Central memory CD8-positive, alpha-beta T cell (primary cell): ENCODE measurements at regions not wholly inside any gene's neighbourhood (a gene's known extent, or its start where the extent isn't known, plus 50 kb on each side); places are given as distances from the start of the nearest gene placed in this dataset.
"Not testable (repeated sequence)": the region's sequence is repeated elsewhere in the genome, so short reads cannot be mapped to it uniquely, and the experiment has no call there.

Experiments
- ATAC-seq: fragments of 150-1000 bp; cut with Tn5 transposase; replicated peaks from 2 replicates; pipeline ENCODE4 v1.10.0; 2022; ENCODE audit warnings: mild to moderate bottlenecking, moderate FRiP score, moderate number of reproducible peaks; ENCODE audit not compliant: poor library complexity, severe bottlenecking; ENCODE audit errors: extremely low read depth
- DNase-seq, 2 donors: peaks; one replicate each; pipeline ENCODE4 v3.0.0; 2021; ENCODE audit warnings: low spot score in 2 of 2
- H3K27ac Mint-ChIP-seq: one replicate; pipeline ENCODE4 v1.8.0; 2022; ENCODE audit warnings: low read depth, mild to moderate bottlenecking, moderate library complexity, mixed read lengths
- H3K27me3 Mint-ChIP-seq: one replicate; pipeline ENCODE4 v1.8.0; 2022; ENCODE audit warnings: mixed read lengths
- H3K36me3 Mint-ChIP-seq: one replicate; pipeline ENCODE4 v1.8.0; 2022; ENCODE audit warnings: mild to moderate bottlenecking, moderate library complexity, mixed read lengths; ENCODE audit not compliant: insufficient read depth
- H3K4me1 Mint-ChIP-seq: one replicate; pipeline ENCODE4 v1.8.0; 2022; ENCODE audit warnings: mixed read lengths
- H3K4me3 Mint-ChIP-seq: one replicate; pipeline ENCODE4 v1.8.0; 2022; ENCODE audit warnings: mild to moderate bottlenecking, moderate library complexity, mixed read lengths
- H3K9me3 Mint-ChIP-seq: one replicate; pipeline ENCODE4 v1.8.0; 2022; ENCODE audit warnings: mixed read lengths

DNA sequence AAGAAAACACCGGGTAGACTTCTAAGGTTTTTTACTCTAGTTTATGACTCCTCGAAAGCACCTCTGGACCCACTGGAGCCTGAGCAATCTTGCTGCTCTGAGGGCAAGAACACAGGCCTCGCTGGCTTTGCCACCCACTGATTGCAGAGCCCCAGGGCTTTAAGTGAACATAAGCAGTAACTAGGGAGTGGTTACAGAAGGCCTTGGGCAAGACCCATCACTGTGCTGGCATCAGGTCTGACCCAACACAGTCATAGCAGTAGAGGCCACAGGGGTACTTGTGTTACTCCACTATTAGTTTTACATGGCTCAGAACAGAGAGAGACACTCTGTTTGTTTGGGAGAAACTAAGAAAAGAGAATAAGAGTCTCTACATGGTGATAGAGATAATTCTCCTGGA is 684.5 kb downstream of the FAM181B start:
- DNase-seq (no peak), ATAC-seq (no peak)
- Mint-ChIP-seq H3K36me3 (no peaks in the 10 kb centered on the region), H3K27me3 (peaks cover 36% of the 10 kb centered on the region), H3K9me3 (no peaks in the 10 kb centered on the region), H3K4me1 (no peaks in the 10 kb centered on the region), H3K27ac (no peak overlapping the region), H3K4me3 (no peak overlapping the region)

- H3K27me3 Mint-ChIP-seq: peaks cover 28% of the 10 kb centered on the region
- H3K27ac Mint-ChIP-seq: no peak overlapping the region
- no peak for DNase-seq
- no peaks in the 10 kb centered on the region for H3K4me1 Mint-ChIP-seq
- ATAC-seq: no peak
- no peaks in the 10 kb centered on the region for H3K36me3 Mint-ChIP-seq
- H3K9me3 Mint-ChIP-seq: no peaks in the 10 kb centered on the region
- no peak overlapping the region for H3K4me3 Mint-ChIP-seq
Measured at GRCh38 chr11:82047200-82047599, 686.5 kb downstream of the FAM181B start.

- no peaks in the 10 kb centered on the region for H3K36me3 Mint-ChIP-seq
- DNase-seq (no peak), ATAC-seq (no peak)
- H3K4me3 Mint-ChIP-seq: no peak overlapping the region
- peaks cover 24% of the 10 kb centered on the region for H3K27me3 Mint-ChIP-seq
- no peaks in the 10 kb centered on the region for H3K4me1 Mint-ChIP-seq
- no peak overlapping the region for H3K27ac Mint-ChIP-seq
- H3K9me3 Mint-ChIP-seq: no peaks in the 10 kb centered on the region
Measured at GRCh38 chr11:82046778-82047177, 686.9 kb downstream of the FAM181B start.

DNA sequence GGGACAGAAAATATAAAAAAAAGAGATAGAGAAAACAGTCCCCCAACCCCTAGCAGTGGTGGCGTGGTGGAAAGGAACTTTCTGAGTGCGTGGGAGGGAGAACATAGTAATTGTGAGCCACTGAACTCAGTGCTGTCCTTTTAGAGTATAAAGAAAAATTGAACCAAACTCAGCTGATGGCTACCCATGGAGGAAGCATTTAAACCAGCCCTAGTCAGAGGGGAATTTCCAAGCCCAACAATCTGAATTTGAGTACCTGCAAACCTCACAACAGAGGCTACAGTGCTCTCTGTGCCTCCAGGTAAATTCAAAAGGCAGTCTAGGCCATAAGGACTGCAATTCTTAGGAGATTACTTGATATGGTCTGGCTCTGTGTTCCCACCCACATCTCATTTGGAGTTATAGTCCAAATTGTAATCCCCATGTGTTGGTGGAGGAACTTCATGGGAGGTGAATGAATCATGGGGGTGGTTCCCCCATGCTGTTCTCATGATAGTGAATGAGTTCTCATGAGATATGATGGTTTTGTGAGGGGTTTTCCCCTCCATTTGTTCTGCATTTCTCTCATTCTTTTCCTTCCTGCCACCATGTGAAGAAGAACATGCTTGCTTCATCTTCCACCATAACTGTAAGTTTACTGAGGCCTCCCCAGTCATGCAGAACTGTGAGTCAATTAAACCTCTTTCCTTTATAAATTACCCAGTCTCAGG is 687.8 kb downstream of the FAM181B start:
- H3K9me3 Mint-ChIP-seq: no peaks in the 10 kb centered on the region
- DNase-seq (no peak), ATAC-seq (no peak)
- no peaks in the 10 kb centered on the region for H3K36me3 Mint-ChIP-seq
- H3K27ac Mint-ChIP-seq: no peak overlapping the region
- no peaks in the 10 kb centered on the region for H3K4me1 Mint-ChIP-seq
- H3K27me3 Mint-ChIP-seq: peaks cover 16% of the 10 kb centered on the region
- H3K4me3 Mint-ChIP-seq: no peak overlapping the region

- ATAC-seq: no peak
Measured at GRCh38 chr11:82043316-82043715, 690.3 kb downstream of the FAM181B start.

DNA sequence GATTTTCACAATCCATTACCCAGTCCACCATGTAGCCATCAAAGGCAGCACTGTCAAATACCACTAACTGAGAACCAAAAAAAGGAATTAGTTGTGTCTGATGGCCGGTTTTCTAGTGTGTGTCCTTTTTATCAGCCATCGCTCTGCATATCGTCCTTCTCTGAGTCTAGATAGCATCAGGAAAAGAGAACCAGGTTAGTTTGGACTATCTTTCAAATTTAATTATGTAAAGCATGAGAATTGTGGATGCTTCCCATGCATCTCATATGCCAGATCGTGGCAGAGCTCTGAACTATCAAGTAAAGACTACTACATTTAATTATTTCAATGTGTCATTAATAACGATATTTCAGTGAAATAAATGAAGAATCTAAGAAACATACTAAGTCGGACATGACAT is 691.9 kb downstream of the FAM181B start:
- ATAC-seq: no peak
- no peak for DNase-seq
- H3K36me3 Mint-ChIP-seq: peaks cover 1% of the 10 kb centered on the region
- no peak overlapping the region for H3K4me3 Mint-ChIP-seq
- no peaks in the 10 kb centered on the region for H3K4me1 Mint-ChIP-seq
- no peak overlapping the region for H3K27ac Mint-ChIP-seq
- no peaks in the 10 kb centered on the region for H3K9me3 Mint-ChIP-seq
- peaks cover 9% of the 10 kb centered on the region for H3K27me3 Mint-ChIP-seq

More at GRCh38 chr11:82043316-82043715, 690.3 kb downstream of the FAM181B start:
- H3K27ac Mint-ChIP-seq: no peak overlapping the region
- H3K4me1 Mint-ChIP-seq: no peaks in the 10 kb centered on the region
- DNase-seq: no peak
- no peak overlapping the region for H3K4me3 Mint-ChIP-seq
- no peaks in the 10 kb centered on the region for H3K9me3 Mint-ChIP-seq
- H3K27me3 Mint-ChIP-seq: peaks cover 9% of the 10 kb centered on the region
- peaks cover 1% of the 10 kb centered on the region for H3K36me3 Mint-ChIP-seq

- DNase-seq (no peak), ATAC-seq (no peak)
- Mint-ChIP-seq H3K27ac (no peak overlapping the region), H3K4me1 (no peaks in the 10 kb centered on the region), H3K27me3 (peaks cover 9% of the 10 kb centered on the region), H3K36me3 (peaks cover 1% of the 10 kb centered on the region), H3K9me3 (no peaks in the 10 kb centered on the region), H3K4me3 (no peak overlapping the region)
Measured at GRCh38 chr11:82038154-82038553, 695.5 kb downstream of the FAM181B start.

DNA sequence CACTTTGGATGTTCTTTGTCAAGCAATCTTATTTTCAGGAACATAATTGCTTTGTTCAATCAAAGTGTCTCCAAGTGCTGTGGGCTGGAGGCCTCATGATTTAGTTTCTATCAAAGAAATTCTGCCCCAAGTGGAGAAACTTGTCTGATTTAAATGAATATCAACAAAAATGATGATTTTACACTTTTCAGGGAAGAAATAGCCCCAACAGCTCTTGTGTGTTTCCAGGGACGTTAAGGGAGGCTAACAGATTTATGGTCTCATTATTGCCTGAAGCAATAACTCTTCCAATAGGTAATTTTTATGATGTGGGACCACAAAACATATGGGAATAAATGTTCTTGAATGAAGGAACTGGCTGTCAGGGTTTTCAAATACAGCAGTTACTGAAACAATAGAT is 699.1 kb downstream of the FAM181B start:
- Mint-ChIP-seq H3K9me3 (no peaks in the 10 kb centered on the region), H3K36me3 (no peaks in the 10 kb centered on the region), H3K4me3 (no peak overlapping the region), H3K4me1 (no peaks in the 10 kb centered on the region), H3K27me3 (no peaks in the 10 kb centered on the region), H3K27ac (no peak overlapping the region)
- no peak for ATAC-seq
- no peak for DNase-seq

- not testable (repeated sequence) for H3K27ac Mint-ChIP-seq, DNase-seq, H3K4me1 Mint-ChIP-seq, ATAC-seq, H3K9me3 Mint-ChIP-seq, H3K27me3 Mint-ChIP-seq, H3K4me3 Mint-ChIP-seq, H3K36me3 Mint-ChIP-seq
Measured at GRCh38 chr11:82027335-82027734, 706.3 kb downstream of the FAM181B start.

DNA sequence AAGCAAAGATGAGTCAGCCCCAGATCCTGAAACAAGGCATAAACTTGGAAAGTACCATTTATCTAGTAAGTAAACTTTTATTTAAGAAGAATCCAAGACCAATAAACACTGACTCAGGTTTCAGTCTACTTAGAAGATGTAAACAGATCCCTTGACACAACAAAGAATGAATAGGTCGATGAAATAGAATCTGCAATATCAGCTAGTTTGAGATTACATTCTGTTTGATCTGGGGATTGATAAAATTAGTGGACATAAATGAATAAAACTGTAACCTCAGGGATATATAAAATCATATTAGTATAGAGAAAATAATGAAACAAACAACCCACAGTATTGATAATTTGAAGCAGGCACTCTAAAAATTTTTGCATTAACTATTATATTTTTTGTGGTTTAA is 708.9 kb downstream of the FAM181B start:
- Mint-ChIP-seq H3K4me1 (no peaks in the 10 kb centered on the region), H3K27me3 (no peaks in the 10 kb centered on the region)

DNA sequence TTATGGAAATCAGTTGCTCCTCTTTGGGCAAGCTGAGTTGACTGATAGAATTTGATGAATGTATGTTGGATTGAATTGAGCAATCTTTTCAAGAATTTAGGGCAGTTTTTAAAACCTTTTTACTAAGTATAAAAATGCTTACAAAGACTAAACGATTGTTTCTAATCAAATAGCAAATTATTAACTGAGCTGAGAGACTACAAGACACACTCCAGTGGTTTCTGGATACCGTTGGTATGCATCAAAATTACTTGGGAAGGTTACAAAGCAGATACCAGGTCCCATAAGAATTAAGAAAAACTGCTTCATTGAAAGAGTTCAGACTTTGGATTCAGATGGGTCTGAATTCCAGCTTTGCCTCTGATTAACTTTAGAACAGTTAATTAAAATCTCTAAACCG is 721.4 kb downstream of the FAM181B start:
- Mint-ChIP-seq H3K4me3 (no peak overlapping the region), H3K36me3 (no peaks in the 10 kb centered on the region), H3K4me1 (no peaks in the 10 kb centered on the region), H3K27ac (no peak overlapping the region), H3K9me3 (no peaks in the 10 kb centered on the region), H3K27me3 (no peaks in the 10 kb centered on the region)
- DNase-seq (no peak), ATAC-seq (no peak)

More for the DNA sequence above, 708.9 kb downstream of the FAM181B start:
- no peak for DNase-seq
- Mint-ChIP-seq H3K36me3 (no peaks in the 10 kb centered on the region), H3K4me3 (no peak overlapping the region), H3K27ac (no peak overlapping the region), H3K9me3 (no peaks in the 10 kb centered on the region)
- ATAC-seq: no peak

DNA sequence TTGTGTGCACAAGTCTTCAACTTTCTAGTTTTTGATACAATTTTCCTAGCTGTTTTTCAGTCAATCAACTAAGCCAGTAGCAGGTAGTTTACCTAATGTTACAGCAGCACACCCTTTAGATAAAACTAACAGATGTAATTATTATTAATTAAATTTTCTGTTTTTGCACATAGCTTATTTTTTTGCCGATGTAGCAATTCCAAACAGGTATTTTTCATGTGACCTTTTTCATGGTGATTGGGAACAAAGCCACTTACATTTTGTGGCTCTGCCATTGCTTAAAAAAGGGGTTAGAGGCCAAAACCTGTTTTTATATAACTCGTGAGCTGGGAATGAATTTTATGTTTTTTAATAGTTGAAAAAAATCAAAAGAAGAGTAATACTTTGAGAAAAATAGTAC is 724.5 kb downstream of the FAM181B start:
- no peak overlapping the region for H3K27ac Mint-ChIP-seq
- H3K36me3 Mint-ChIP-seq: no peaks in the 10 kb centered on the region
- H3K4me1 Mint-ChIP-seq: no peaks in the 10 kb centered on the region
- DNase-seq (no peak), ATAC-seq (no peak)
- no peak overlapping the region for H3K4me3 Mint-ChIP-seq
- H3K9me3 Mint-ChIP-seq: no peaks in the 10 kb centered on the region
- no peaks in the 10 kb centered on the region for H3K27me3 Mint-ChIP-seq

DNA sequence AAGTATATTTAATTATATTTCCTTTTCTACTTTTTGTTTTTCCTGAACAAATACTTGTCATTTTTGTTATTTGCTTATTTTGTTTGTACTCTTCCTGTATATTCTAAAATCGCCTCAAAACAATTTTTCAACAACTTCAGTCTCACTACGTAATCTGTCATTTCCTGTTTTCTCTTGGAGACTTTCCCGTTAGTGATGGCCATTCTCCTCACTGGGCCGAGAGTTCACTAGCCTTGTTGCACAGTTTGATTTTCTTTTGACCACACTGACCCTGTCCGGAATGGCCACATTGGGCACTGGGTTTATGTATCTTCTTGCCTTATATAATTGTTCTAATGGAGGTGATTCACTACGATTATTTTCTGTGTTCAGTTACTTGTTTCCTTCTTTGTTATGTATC is 726.1 kb downstream of the FAM181B start:
- Mint-ChIP-seq H3K9me3 (no peaks in the 10 kb centered on the region), H3K27me3 (no peaks in the 10 kb centered on the region), H3K36me3 (no peaks in the 10 kb centered on the region), H3K4me3 (no peak overlapping the region), H3K27ac (no peak overlapping the region), H3K4me1 (no peaks in the 10 kb centered on the region)
- ATAC-seq (no peak), DNase-seq (no peak)
